ENCODE measurements at regions not wholly inside any gene's neighbourhood (a gene's known extent, or its start where the extent isn't known, plus 50 kb on each side); places are given as distances from the start of the nearest gene placed in this dataset.

- DNase-seq (ENCODE audit: low read depth in 1 of 2, low spot score in 1 of 2) (no peak), FAIRE-seq (no peak), ATAC-seq (no peak)
- Histone ChIP-seq H3K27ac (no peak overlapping the region), H3K9me3 (no peaks in the 10 kb centered on the region), H3K4me1 (no peaks in the 10 kb centered on the region), H3K4me3 (no peak overlapping the region), H3K4me2 (no peak overlapping the region)
- 61% methylated on average over 4 of the region's 4 CpGs for WGBS (ENCODE audit: missing lambda C conversion rate)
- ChIA-PET CTCF (no interaction called here), POLR2A (no interaction called here)
- TF ChIP-seq POLR2A (IDR thresholded peaks at IDR 0.05; ENCODE audit: low read length) = no peak
- no peak for TF ChIP-seq CTCF (IDR thresholded peaks at IDR 0.05)
These were observed 341.0 kb downstream of the HDGFL1 start for GRCh38 chr6:22910370-22910769.

GRCh38 chr6:22913612-22914011 lies 344.2 kb downstream of the HDGFL1 start:
- ATAC-seq (no peak), FAIRE-seq (no peak), DNase-seq (ENCODE audit: low read depth in 1 of 2, low spot score in 1 of 2) (no peak)
- Histone ChIP-seq H3K4me3 (no peak overlapping the region), H3K4me1 (no peaks in the 10 kb centered on the region), H3K27ac (no peak overlapping the region), H3K9me3 (no peaks in the 10 kb centered on the region), H3K4me2 (no peak overlapping the region)
- 50% methylated on average over 2 of the region's 2 CpGs for WGBS (ENCODE audit: missing lambda C conversion rate)
- POLR2A ChIA-PET = no interaction called here
- TF ChIP-seq HES2 (IDR thresholded peaks at IDR 0.05) (no peak), NFE2L2 (conservative IDR thresholded peaks at IDR 0.05; ENCODE audit: low read length) (no peak), TFCP2L1 (CRISPR knock-in tag; IDR thresholded peaks at IDR 0.05) (no peak), MAZ (IDR thresholded peaks at IDR 0.05; ENCODE audit: borderline replicate concordance, low read depth, low read length) (no peak), POLR2AphosphoS2 (conservative IDR thresholded peaks at IDR 0.05; ENCODE audit: low read length) (no peak), FOXS1 (CRISPR knock-in tag; IDR thresholded peaks at IDR 0.05) (no peak), CBX2 (IDR thresholded peaks at IDR 0.05; ENCODE audit: borderline replicate concordance, low read depth) (no peak), SMC3 (IDR thresholded peaks at IDR 0.05) (no peak), RFX5 (IDR thresholded peaks at IDR 0.05) (no peak), CEBPB (IDR thresholded peaks at IDR 0.05) (no peak), EHF (CRISPR knock-in tag; IDR thresholded peaks at IDR 0.05) (no peak), EHMT2 (IDR thresholded peaks at IDR 0.05; ENCODE audit: low read depth) (no peak), MAFK (IDR thresholded peaks at IDR 0.05; ENCODE audit: partially characterized antibody) (no peak), CHD4 (IDR thresholded peaks at IDR 0.05; ENCODE audit: borderline replicate concordance) (no peak), TP53 (CRISPR knock-in tag; IDR thresholded peaks at IDR 0.05) (no peak), NPAS2 (CRISPR knock-in tag; IDR thresholded peaks at IDR 0.05; ENCODE audit: borderline replicate concordance) (no peak), SREBF2 (IDR thresholded peaks at IDR 0.05) (no peak), ESRRA (IDR thresholded peaks at IDR 0.05; ENCODE audit: borderline replicate concordance, low read length) (no peak), CBX8 (IDR thresholded peaks at IDR 0.05) (no peak)
- CTCF ChIA-PET = no interaction called here

GRCh38 chr6:22917344-22917743 lies 348.0 kb downstream of the HDGFL1 start:
- H3K4me1 ChIP-seq = no peaks in the 10 kb centered on the region
- H3K4me3 ChIP-seq = no peak overlapping the region
- H3K27ac ChIP-seq = no peak overlapping the region
- POLR2A ChIA-PET = no interaction called here
- 69% methylated on average over 2 of the region's 2 CpGs for WGBS (ENCODE audit: missing lambda C conversion rate)
- no peak for FAIRE-seq
- no peaks in the 10 kb centered on the region for H3K9me3 ChIP-seq
- CTCF ChIA-PET = no interaction called here
- TF ChIP-seq CHD4 (IDR thresholded peaks at IDR 0.05; ENCODE audit: borderline replicate concordance) = no peak
- no peak for TF ChIP-seq BCL3 (IDR thresholded peaks at IDR 0.05)
- no peak for TF ChIP-seq RFX5 (IDR thresholded peaks at IDR 0.05)
- no peak for TF ChIP-seq NR3C1 (IDR thresholded peaks at IDR 0.05)
- no peak for TF ChIP-seq EHF (CRISPR knock-in tag; IDR thresholded peaks at IDR 0.05)
- no peak for TF ChIP-seq CBX8 (IDR thresholded peaks at IDR 0.05)
- TF ChIP-seq JUNB (IDR thresholded peaks at IDR 0.05) = no peak
- no peak for TF ChIP-seq SREBF2 (IDR thresholded peaks at IDR 0.05)
- no peak for TF ChIP-seq CTCF (IDR thresholded peaks at IDR 0.05)
- TF ChIP-seq ELK1 (IDR thresholded peaks at IDR 0.05; ENCODE audit: low read depth, low read length) = no peak
- TF ChIP-seq E2F6 (IDR thresholded peaks at IDR 0.05; ENCODE audit: borderline replicate concordance, low read depth) = no peak
- TF ChIP-seq KDM1A (IDR thresholded peaks at IDR 0.05; ENCODE audit: low read depth) = no peak
- no peak for ATAC-seq
- DNase-seq (ENCODE audit: low read depth in 1 of 2, low spot score in 1 of 2) = no peak
- H3K4me2 ChIP-seq = no peak overlapping the region

All from A549 (cell line).